NCI-H82 treated with DMSO at 0.1 percent for 48 hours (cell line): ENCODE measurements at regions not wholly inside any gene's neighbourhood (a gene's known extent, or its start where the extent isn't known, plus 50 kb on each side); places are given as distances from the start of the nearest gene placed in this dataset.

Experiments used
- DNase-seq: peaks from one replicate; lab custom pipeline; 2025; ENCODE audit not compliant: unreplicated experiment; lab: John Stamatoyannopoulos, UW

DNA sequence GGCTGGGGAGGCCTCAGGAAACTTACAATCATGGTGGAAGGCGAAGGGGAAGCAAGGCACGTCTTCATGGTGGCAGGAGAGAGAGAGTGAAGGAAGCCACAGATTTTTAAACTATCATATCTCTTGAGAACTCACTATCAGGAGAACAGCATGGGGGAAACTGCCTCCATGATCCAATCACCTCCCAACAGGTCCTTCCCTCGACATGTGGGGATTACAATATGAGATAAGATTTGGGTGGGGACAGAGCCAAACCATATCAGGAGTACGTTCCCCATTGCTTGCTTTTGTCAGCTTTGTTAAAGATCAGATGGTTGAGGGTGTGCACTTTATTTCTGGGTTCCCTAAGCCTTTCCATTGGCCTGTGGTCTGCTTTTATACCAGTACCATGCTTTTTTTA, 53.7 kb upstream of the E2F8 start:
- no peak for DNase-seq

DNA sequence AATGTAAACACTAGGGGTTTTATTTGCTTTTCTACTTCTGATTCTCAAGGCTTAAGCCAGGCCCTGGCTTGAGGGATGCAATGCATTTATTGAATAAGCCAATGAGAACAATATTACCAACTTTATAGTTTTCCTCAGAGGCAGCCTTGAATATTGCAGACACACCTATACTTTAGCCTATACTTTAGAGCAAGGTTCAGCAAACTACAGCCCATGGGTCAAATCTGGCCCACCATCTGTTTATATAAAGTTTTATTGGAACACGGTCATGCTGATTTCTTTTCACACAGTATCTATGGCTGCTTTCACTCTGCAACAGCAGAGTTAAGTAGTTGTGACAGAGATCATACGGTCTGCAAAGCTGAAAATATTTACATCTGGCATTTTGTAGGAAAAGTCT, 50.3 kb upstream of the E2F8 start:
- DNase-seq, result no peak
